OCI-LY1 (cell line): ENCODE measurements at regions not wholly inside any gene's neighbourhood (a gene's known extent, or its start where the extent isn't known, plus 50 kb on each side); places are given as distances from the start of the nearest gene placed in this dataset.
"Not testable (repeated sequence)": the region's sequence is repeated elsewhere in the genome, so short reads cannot be mapped to it uniquely, and the experiment has no call there.

ENCODE experiments used
- H2AFZ ChIP-seq: fragments of 200-600 bp; sonication (generic), shearing (Covaris generic); 2 replicates; pipeline ENCODE4 v1.6.0; 2014; ENCODE audit warnings: antibody characterized with exemption, mild to moderate bottlenecking, low read length
- H3F3A ChIP-seq: fragments of 200-600 bp; sonication (generic), shearing (Covaris generic); 2 replicates; pipeline ENCODE4 v1.6.0; 2014; ENCODE audit warnings: mild to moderate bottlenecking, antibody characterized with exemption, low read length, moderate library complexity; ENCODE audit not compliant: insufficient read depth
- H3K27ac ChIP-seq: fragments of 200-600 bp; sonication (generic); 2 replicates; pipeline ENCODE4 v1.5.1; 2014; ENCODE audit warnings: low read length, mixed run types, mild to moderate bottlenecking, low read depth; ENCODE audit not compliant: poor library complexity, severe bottlenecking
- H3K27me3 ChIP-seq: fragments of 200-600 bp; sonication (generic); 2 replicates; pipeline ENCODE4 v1.6.0; 2014; ENCODE audit warnings: antibody characterized with exemption, mild to moderate bottlenecking, low read length, moderate library complexity; ENCODE audit not compliant: insufficient read depth
- H3K36me3 ChIP-seq: fragments of 200-600 bp; sonication (generic); 2 replicates; pipeline ENCODE4 v1.6.1; 2014; ENCODE audit warnings: mild to moderate bottlenecking, antibody characterized with exemption, low read length, moderate library complexity, mixed read lengths; ENCODE audit not compliant: insufficient read depth
- H3K4me1 ChIP-seq: fragments of 200-600 bp; sonication (generic); 2 replicates; pipeline ENCODE4 v1.5.1; 2014; ENCODE audit warnings: mild to moderate bottlenecking, low read length, moderate library complexity; ENCODE audit not compliant: insufficient read depth, severe bottlenecking
- H3K4me2 ChIP-seq: fragments of 200-600 bp; sonication (generic), shearing (Covaris generic); 2 replicates; pipeline ENCODE4 v1.6.1; 2014; ENCODE audit warnings: low read length
- H3K4me3 ChIP-seq: fragments of 200-600 bp; sonication (generic); 2 replicates; pipeline ENCODE4 v1.5.1; 2014; ENCODE audit warnings: low read length, low read depth, mild to moderate bottlenecking, mixed read lengths; ENCODE audit not compliant: poor library complexity, severe bottlenecking
- H3K79me2 ChIP-seq: fragments of 200-600 bp; shearing (Covaris generic); 2 replicates; pipeline ENCODE4 v1.6.1; 2016; ENCODE audit warnings: mixed run types, low read length, mixed read lengths; ENCODE audit not compliant: insufficient read depth
- H3K9ac ChIP-seq: fragments of 200-600 bp; sonication (generic), shearing (Covaris generic); 2 replicates; pipeline ENCODE4 v1.6.1; 2014; ENCODE audit warnings: mild to moderate bottlenecking, low read length, mixed read lengths
- H3K9me2 ChIP-seq: fragments of 200-600 bp; sonication (generic), shearing (Covaris generic); 2 replicates; pipeline ENCODE4 v1.6.1; 2014; ENCODE audit warnings: low read depth, mild to moderate bottlenecking, low read length, mixed read lengths
- H3K9me3 ChIP-seq: fragments of 200-600 bp; shearing (Covaris generic); 2 replicates; pipeline ENCODE4 v1.6.1; 2014; ENCODE audit warnings: low read length, mixed read lengths
- H4K20me1 ChIP-seq: fragments of 200-600 bp; sonication (generic), shearing (Covaris generic); 2 replicates; pipeline ENCODE4 v1.6.0; 2016; ENCODE audit warnings: mild to moderate bottlenecking, low read length; ENCODE audit not compliant: insufficient read depth
- CTCF ChIP-seq: fragments of 200-600 bp; sonication (generic), shearing (Covaris generic); IDR thresholded peaks from 2 replicates; pipeline ENCODE4 v1.5.1; 2017; ENCODE audit warnings: mild to moderate bottlenecking, antibody characterized with exemption, low read length, moderate library complexity, mixed read lengths
- EZH2 ChIP-seq: fragments of 200-600 bp; sonication (generic), shearing (Covaris generic); IDR thresholded peaks from 2 replicates; pipeline ENCODE4 v1.8.0; 2017; ENCODE audit warnings: borderline replicate concordance, mixed run types, mild to moderate bottlenecking, antibody characterized with exemption, low read length, moderate library complexity, mixed read lengths

- Histone ChIP-seq H3K79me2 (no peaks in the 10 kb centered on the region), H2AFZ (no peak overlapping the region), H3K9me3 (no peaks in the 10 kb centered on the region), H3K4me1 (no peaks in the 10 kb centered on the region), H3K36me3 (no peaks in the 10 kb centered on the region), H4K20me1 (no peaks in the 10 kb centered on the region), H3K9me2 (no peaks in the 10 kb centered on the region), H3K9ac (no peak overlapping the region), H3K4me3 (no peak overlapping the region), H3K4me2 (no peak overlapping the region), H3F3A (no peaks in the 10 kb centered on the region), H3K27ac (no peak overlapping the region), H3K27me3 (no peaks in the 10 kb centered on the region)
- TF ChIP-seq EZH2: no peak
- TF ChIP-seq CTCF: no peak
Observed at GRCh38 chr11:112537846-112538330, 277.2 kb upstream of the PLET1 start.

- Histone ChIP-seq H3K4me1 (no peaks in the 10 kb centered on the region), H3K9me3 (no peaks in the 10 kb centered on the region), H3K4me3 (no peak overlapping the region), H3K4me2 (no peak overlapping the region), H3K27me3 (no peaks in the 10 kb centered on the region), H4K20me1 (no peaks in the 10 kb centered on the region), H3K79me2 (no peaks in the 10 kb centered on the region), H2AFZ (no peak overlapping the region), H3K9ac (no peak overlapping the region), H3K27ac (no peak overlapping the region), H3K36me3 (no peaks in the 10 kb centered on the region), H3F3A (no peaks in the 10 kb centered on the region), H3K9me2 (no peaks in the 10 kb centered on the region)
- no peak for TF ChIP-seq CTCF
- no peak for TF ChIP-seq EZH2
Observed at GRCh38 chr11:112538534-112539280, 278.0 kb upstream of the PLET1 start.

- not testable (repeated sequence) for H3K36me3 ChIP-seq, H3F3A ChIP-seq, H3K9me2 ChIP-seq, H3K4me1 ChIP-seq, H3K4me2 ChIP-seq, H3K4me3 ChIP-seq, H4K20me1 ChIP-seq, H3K9me3 ChIP-seq, H3K27me3 ChIP-seq, H2AFZ ChIP-seq, H3K9ac ChIP-seq, H3K79me2 ChIP-seq, H3K27ac ChIP-seq
Observed at GRCh38 chr11:112539281-112539555, 278.6 kb upstream of the PLET1 start.

GRCh38 chr11:112539741-112540140 is 279.1 kb upstream of the PLET1 start:
- H3K4me2 ChIP-seq: no peak overlapping the region
- H3K27ac ChIP-seq: no peak overlapping the region
- H4K20me1 ChIP-seq: no peaks in the 10 kb centered on the region
- TF ChIP-seq CTCF (no peak), EZH2 (no peak)
- no peaks in the 10 kb centered on the region for H3K79me2 ChIP-seq
- no peaks in the 10 kb centered on the region for H3K27me3 ChIP-seq
- no peak overlapping the region for H3K9ac ChIP-seq
- H3K4me1 ChIP-seq: no peaks in the 10 kb centered on the region
- H3K9me2 ChIP-seq: no peaks in the 10 kb centered on the region
- H3K9me3 ChIP-seq: no peaks in the 10 kb centered on the region
- H3K4me3 ChIP-seq: no peak overlapping the region
- H2AFZ ChIP-seq: no peak overlapping the region
- H3F3A ChIP-seq: no peaks in the 10 kb centered on the region
- no peaks in the 10 kb centered on the region for H3K36me3 ChIP-seq
